Left ventricle myocardium superior (tissue), 1 donor: ENCODE measurements at regions not wholly inside any gene's neighbourhood (a gene's known extent, or its start where the extent isn't known, plus 50 kb on each side); places are given as distances from the start of the nearest gene placed in this dataset.

Source experiments
- ATAC-seq: fragments of 200-7000 bp; cut with Tn5 transposase; one replicate; pipeline ENCODE4 v1.9.1; 2020; ENCODE audit warnings: mild to moderate bottlenecking, moderate library complexity
- DNase-seq: peaks from one replicate; pipeline ENCODE4 v3.0.0-alpha.2; 2020
- intact Hi-C: fragments of 100-400 bp; cut with micrococcal nuclease; formaldehyde crosslinking; loops from one replicate; pipeline ENCODE4 v1.11.0; 2022
- donor health status: DM: no; HTN: yes; CAD: no; lungs with severe emphysema.

- DNase-seq = no peak
- intact Hi-C loops = no loop called here
- no peak for ATAC-seq
These were observed 152.0 kb upstream of the SGK1 start for GRCh38 chr6:134469702-134470456.

GRCh38 chr6:134468633-134469032, 150.7 kb upstream of the SGK1 start:
- no peak for ATAC-seq
- intact Hi-C loops = no loop called here
- DNase-seq = no peak

- intact Hi-C loops = no loop called here
- DNase-seq (no peak), ATAC-seq (no peak)
These were observed 149.7 kb upstream of the SGK1 start for GRCh38 chr6:134467620-134468019.

- intact Hi-C loops = no loop called here
- DNase-seq (no peak), ATAC-seq (no peak)
These were observed 149.0 kb upstream of the SGK1 start for GRCh38 chr6:134466771-134467525.

- ATAC-seq (no peak), DNase-seq (no peak)
- intact Hi-C loops = no loop called here
These were observed 146.9 kb upstream of the SGK1 start for GRCh38 chr6:134464690-134465411.

- DNase-seq (no peak), ATAC-seq (peak; percentile 29)
- intact Hi-C loops = no loop called here
These were observed 141.1 kb upstream of the SGK1 start for GRCh38 chr6:134458857-134459657.

- DNase-seq (no peak), ATAC-seq (no peak)
- intact Hi-C loops = no loop called here
These were observed 140.0 kb upstream of the SGK1 start for GRCh38 chr6:134457941-134458340.

- intact Hi-C loops = no loop called here
- DNase-seq (no peak), ATAC-seq (no peak)
These were observed 138.3 kb upstream of the SGK1 start for GRCh38 chr6:134456226-134456625.

- intact Hi-C loops = no loop called here
- DNase-seq (no peak), ATAC-seq (no peak)
These were observed 137.4 kb upstream of the SGK1 start for GRCh38 chr6:134455319-134455718.

GRCh38 chr6:134454794-134455193, 136.9 kb upstream of the SGK1 start:
- no peak for ATAC-seq
- intact Hi-C loops = no loop called here
- no peak for DNase-seq

GRCh38 chr6:134453792-134454510, 136.0 kb upstream of the SGK1 start:
- DNase-seq = no peak
- ATAC-seq = no peak
- intact Hi-C loops = no loop called here

GRCh38 chr6:134452906-134453305, 135.0 kb upstream of the SGK1 start:
- DNase-seq (no peak), ATAC-seq (no peak)
- intact Hi-C loops = no loop called here

GRCh38 chr6:134451529-134451928, 133.6 kb upstream of the SGK1 start:
- no peak for DNase-seq
- intact Hi-C loops = no loop called here
- ATAC-seq = no peak

GRCh38 chr6:134449781-134450180, 131.9 kb upstream of the SGK1 start:
- DNase-seq (no peak), ATAC-seq (no peak)
- intact Hi-C loops = no loop called here

GRCh38 chr6:134449004-134449403, 131.1 kb upstream of the SGK1 start:
- DNase-seq (no peak), ATAC-seq (no peak)
- intact Hi-C loops = no loop called here

GRCh38 chr6:134447883-134448387, 130.0 kb upstream of the SGK1 start:
- ATAC-seq (no peak), DNase-seq (no peak)
- intact Hi-C loops = no loop called here

- intact Hi-C loops = no loop called here
- DNase-seq (no peak), ATAC-seq (no peak)
These were observed 129.5 kb upstream of the SGK1 start for GRCh38 chr6:134447423-134447822.

- ATAC-seq (no peak), DNase-seq (no peak)
- intact Hi-C loops = no loop called here
These were observed 129.0 kb upstream of the SGK1 start for GRCh38 chr6:134446896-134447295.
